ENCODE measurements at regions not wholly inside any gene's neighbourhood (a gene's known extent, or its start where the extent isn't known, plus 50 kb on each side); places are given as distances from the start of the nearest gene placed in this dataset.

DNA sequence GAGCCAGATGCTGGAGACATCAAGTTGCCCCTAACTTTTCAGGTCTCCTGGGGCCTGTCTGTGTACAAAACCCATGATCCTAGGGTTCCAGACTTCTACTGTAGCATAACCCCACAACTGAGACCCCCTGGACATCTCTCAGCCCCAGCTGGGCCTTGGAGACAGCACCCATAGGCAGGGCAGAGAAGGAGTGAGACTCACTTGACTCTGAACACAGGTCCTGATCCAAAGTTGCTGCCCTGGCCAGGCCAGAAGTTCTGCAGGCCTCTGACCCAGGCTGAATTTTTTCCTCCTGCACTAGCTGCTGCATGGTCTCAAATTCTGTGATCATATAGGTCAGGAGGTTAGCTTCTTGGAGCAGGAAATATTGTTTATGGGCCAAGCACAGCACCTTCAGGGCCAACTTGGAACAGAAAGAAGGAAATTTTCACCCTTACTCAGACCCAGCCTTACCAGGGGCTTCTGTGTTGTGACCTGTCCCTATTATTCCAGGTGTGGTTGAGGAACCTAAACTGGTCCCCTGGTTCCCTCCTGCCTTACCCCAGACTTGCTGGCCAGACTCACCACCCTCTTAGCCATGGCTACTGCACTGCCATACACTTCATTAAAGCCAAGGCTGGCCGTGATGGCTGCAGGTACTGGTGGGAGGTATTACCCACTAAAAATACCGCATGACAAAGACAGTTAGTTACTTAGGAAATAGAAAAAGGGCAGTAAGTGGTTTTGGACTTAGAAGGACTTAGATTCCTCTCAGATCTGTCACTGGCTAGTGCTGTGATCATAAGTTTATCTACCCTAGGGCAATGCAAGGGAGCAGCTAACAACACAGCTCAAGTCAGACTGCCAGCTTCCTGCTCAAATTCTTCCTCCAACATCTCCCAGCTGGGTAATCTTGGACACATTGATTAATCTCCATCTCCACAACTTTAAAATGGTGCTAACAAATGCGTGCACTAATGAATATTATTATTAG lies 2180.1 kb downstream of the TP53TG3F start:
- TF ChIP-seq, protein P1, sequence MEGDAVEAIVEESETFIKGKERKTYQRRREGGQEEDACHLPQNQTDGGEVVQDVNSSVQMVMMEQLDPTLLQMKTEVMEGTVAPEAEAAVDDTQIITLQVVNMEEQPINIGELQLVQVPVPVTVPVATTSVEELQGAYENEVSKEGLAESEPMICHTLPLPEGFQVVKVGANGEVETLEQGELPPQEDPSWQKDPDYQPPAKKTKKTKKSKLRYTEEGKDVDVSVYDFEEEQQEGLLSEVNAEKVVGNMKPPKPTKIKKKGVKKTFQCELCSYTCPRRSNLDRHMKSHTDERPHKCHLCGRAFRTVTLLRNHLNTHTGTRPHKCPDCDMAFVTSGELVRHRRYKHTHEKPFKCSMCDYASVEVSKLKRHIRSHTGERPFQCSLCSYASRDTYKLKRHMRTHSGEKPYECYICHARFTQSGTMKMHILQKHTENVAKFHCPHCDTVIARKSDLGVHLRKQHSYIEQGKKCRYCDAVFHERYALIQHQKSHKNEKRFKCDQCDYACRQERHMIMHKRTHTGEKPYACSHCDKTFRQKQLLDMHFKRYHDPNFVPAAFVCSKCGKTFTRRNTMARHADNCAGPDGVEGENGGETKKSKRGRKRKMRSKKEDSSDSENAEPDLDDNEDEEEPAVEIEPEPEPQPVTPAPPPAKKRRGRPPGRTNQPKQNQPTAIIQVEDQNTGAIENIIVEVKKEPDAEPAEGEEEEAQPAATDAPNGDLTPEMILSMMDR (IDR thresholded peaks at IDR 0.05), result no peak

DNA sequence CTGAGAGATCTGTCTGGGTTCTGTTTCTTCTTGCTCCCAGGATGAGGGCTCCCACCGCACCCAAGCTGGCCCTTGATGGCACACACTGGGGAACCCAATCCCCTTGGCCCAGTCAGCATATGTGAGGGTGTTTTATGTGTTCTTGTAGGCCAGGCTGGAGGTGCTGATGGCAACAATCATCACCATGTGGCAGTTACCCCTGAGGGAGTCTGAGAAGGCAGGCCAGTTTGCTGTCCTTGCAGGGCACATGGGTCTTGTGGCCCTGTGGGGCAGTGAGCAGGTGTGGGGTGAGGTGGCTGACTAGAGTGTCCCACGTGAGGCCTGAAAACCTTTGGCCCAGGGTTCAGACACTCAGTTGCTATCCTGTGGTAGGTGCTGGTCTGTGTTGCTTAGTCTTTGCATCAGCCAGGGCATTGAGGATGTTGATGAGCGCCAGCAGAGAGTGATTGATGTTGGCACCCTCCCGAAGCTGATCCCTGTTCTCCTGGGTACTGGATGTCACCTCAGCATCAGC lies 2183.0 kb downstream of the TP53TG3F start:
- ATAC-seq, result no peak
- POLR2A ChIA-PET, result no interaction called here
- H3K4me3 Mint-ChIP-seq, result no peak overlapping the region
- H3K27me3 Mint-ChIP-seq, result no peaks in the 10 kb centered on the region
- DNase-seq, result no peak
- no peaks in the 10 kb centered on the region for H3K4me1 Mint-ChIP-seq (ENCODE audit: low read depth)
- no peak overlapping the region for H3K27ac Mint-ChIP-seq
- intact Hi-C loops (cut with micrococcal nuclease), result no loop called here
- no peaks in the 10 kb centered on the region for H3K36me3 Mint-ChIP-seq (ENCODE audit: low read depth)
- CTCF ChIA-PET, result no interaction called here
- peaks cover 24% of the 10 kb centered on the region for H3K9me3 Mint-ChIP-seq
- TF ChIP-seq, protein P1 (IDR thresholded peaks at IDR 0.05), result no peak

More for the DNA sequence above, 2180.1 kb downstream of the TP53TG3F start:
- no peaks in the 10 kb centered on the region for H3K27me3 Mint-ChIP-seq
- CTCF ChIA-PET, result no interaction called here
- DNase-seq, result no peak
- no peak overlapping the region for H3K27ac Mint-ChIP-seq
- ATAC-seq, result no peak
- no peak overlapping the region for H3K4me3 Mint-ChIP-seq
- POLR2A ChIA-PET, result no interaction called here
- peaks cover 25% of the 10 kb centered on the region for H3K9me3 Mint-ChIP-seq
- intact Hi-C loops (cut with micrococcal nuclease), result no loop called here
- no peaks in the 10 kb centered on the region for H3K4me1 Mint-ChIP-seq (ENCODE audit: low read depth)
- no peaks in the 10 kb centered on the region for H3K36me3 Mint-ChIP-seq (ENCODE audit: low read depth)

DNA sequence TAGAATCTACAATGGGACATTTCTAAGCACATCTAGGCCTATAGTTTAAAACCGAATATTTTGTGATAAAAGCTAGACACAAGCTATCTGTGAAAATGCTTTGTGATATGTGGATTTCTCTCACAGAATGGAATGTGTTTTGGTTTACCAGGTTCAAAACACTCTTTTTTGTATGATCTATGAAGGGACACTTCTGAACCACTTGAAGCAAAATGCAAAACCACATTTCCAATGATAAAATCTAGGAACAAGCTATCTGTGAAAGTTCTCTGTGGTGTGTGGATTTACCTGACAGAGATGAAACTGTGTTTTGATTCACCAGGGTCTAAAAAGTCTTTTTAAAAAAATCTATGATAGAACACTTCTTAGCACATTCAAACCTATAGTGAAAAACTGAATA lies 2192.4 kb downstream of the TP53TG3F start:
- no peak overlapping the region for H3K27ac Mint-ChIP-seq
- no peaks in the 10 kb centered on the region for H3K4me1 Mint-ChIP-seq (ENCODE audit: low read depth)
- POLR2A ChIA-PET, result no interaction called here
- CTCF ChIA-PET, result no interaction called here
- H3K27me3 Mint-ChIP-seq, result no peaks in the 10 kb centered on the region
- no peaks in the 10 kb centered on the region for H3K36me3 Mint-ChIP-seq (ENCODE audit: low read depth)
- DNase-seq (no peak), ATAC-seq (no peak)
- intact Hi-C loops (cut with micrococcal nuclease), result no loop called here
- TF ChIP-seq, protein P1 (IDR thresholded peaks at IDR 0.05), result no peak
- H3K9me3 Mint-ChIP-seq, result peaks cover 8% of the 10 kb centered on the region
- no peak overlapping the region for H3K4me3 Mint-ChIP-seq

DNA sequence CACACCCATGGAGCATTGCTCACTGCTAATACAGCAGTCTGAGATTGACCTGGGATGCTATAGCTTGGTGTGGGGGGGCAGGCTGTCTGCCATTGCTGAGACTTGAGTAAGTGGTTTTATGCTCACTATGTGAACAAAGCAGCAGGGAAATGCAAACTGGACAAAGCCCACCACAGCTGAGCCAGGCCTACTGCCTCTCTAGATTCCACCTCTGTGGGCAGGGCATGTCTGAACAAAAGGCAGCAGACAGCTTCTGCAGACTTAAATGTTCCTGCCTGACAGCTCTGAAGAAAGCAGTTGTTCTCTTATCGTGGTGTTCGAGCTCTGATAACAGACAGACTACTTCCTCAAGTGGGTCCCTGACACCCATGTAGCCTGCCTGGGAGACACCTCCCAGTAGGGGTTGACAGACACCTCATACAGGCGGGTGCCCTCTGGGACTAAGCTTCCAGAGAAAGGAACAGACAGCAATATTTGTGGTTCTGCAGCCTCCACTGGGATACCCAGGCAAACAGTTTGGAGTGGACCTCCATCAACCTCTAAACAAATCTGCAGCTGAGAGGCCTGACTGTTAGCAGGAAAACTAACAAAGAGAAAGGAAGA lies 2204.8 kb downstream of the TP53TG3F start:
- H3K9me3 Mint-ChIP-seq, result peaks cover 27% of the 10 kb centered on the region
- H3K4me1 Mint-ChIP-seq (ENCODE audit: low read depth), result no peaks in the 10 kb centered on the region
- no peaks in the 10 kb centered on the region for H3K36me3 Mint-ChIP-seq (ENCODE audit: low read depth)
- DNase-seq (no peak), ATAC-seq (no peak)
- H3K4me3 Mint-ChIP-seq, result no peak overlapping the region
- intact Hi-C loops (cut with micrococcal nuclease), result no loop called here
- H3K27me3 Mint-ChIP-seq, result no peaks in the 10 kb centered on the region
- TF ChIP-seq, protein P1 (IDR thresholded peaks at IDR 0.05), result no peak
- H3K27ac Mint-ChIP-seq, result no peak overlapping the region
- ChIA-PET POLR2A (no interaction called here), CTCF (no interaction called here)

DNA sequence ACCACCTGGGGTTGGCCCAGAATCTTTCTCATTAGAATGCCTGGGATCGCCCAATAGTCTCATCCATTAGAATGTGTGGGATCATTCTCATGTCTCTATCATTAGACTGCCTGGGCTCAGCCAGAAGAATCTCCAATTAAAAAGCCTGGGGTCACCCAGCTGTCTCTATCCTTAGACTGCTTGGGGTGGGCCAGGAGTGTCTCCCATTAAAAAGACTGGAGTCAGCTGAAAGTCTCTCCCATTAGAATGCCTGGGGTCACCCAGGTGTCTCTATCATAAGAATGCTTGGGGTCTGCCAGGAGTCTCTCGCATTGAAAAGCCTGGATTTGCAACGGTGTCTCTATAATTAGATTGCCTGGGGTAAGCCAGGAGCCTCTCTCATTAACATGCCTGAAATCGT lies 2225.7 kb downstream of the TP53TG3F start:
- DNase-seq (no peak), ATAC-seq (no peak)
- Mint-ChIP-seq H3K9me3 (peaks cover 25% of the 10 kb centered on the region), H3K4me3 (no peak overlapping the region), H3K4me1 (ENCODE audit: low read depth) (no peaks in the 10 kb centered on the region), H3K27ac (no peak overlapping the region), H3K27me3 (no peaks in the 10 kb centered on the region), H3K36me3 (ENCODE audit: low read depth) (no peaks in the 10 kb centered on the region)
- ChIA-PET POLR2A (no interaction called here), CTCF (no interaction called here)
- intact Hi-C loops (cut with micrococcal nuclease), result no loop called here
- TF ChIP-seq, protein P1 (IDR thresholded peaks at IDR 0.05), result no peak

All from activated CD8-positive, alpha-beta T cell treated with anti-CD3 and anti-CD28 coated beads for 36 hours (primary cell).